HG03378 (cell line): ENCODE measurements at regions not wholly inside any gene's neighbourhood (a gene's known extent, or its start where the extent isn't known, plus 50 kb on each side); places are given as distances from the start of the nearest gene placed in this dataset.

Experiments used
- ATAC-seq: cut with Tn5 transposase; IDR thresholded peaks from one replicate; pipeline ENCODE4 v1.9.1; 2021; ENCODE audit warnings: mild to moderate bottlenecking, moderate library complexity; ENCODE audit not compliant: unreplicated experiment

GRCh38 chr15:94749811-94750617, 518.7 kb downstream of the MCTP2 start:
- no peak for ATAC-seq

GRCh38 chr15:94760348-94760747, 529.0 kb downstream of the MCTP2 start:
- ATAC-seq: no peak

- no peak for ATAC-seq
Measured at GRCh38 chr15:94761574-94761973, 530.2 kb downstream of the MCTP2 start.

- ATAC-seq: no peak
Measured at GRCh38 chr15:94769089-94769488, 537.7 kb downstream of the MCTP2 start.

GRCh38 chr15:94770199-94770598, 538.8 kb downstream of the MCTP2 start:
- no peak for ATAC-seq

GRCh38 chr15:94777037-94777436, 545.7 kb downstream of the MCTP2 start:
- no peak for ATAC-seq

- no peak for ATAC-seq
Measured at GRCh38 chr15:94778840-94779239, 547.5 kb downstream of the MCTP2 start.

GRCh38 chr15:94780166-94780565, 548.8 kb downstream of the MCTP2 start:
- no peak for ATAC-seq

- no peak for ATAC-seq
Measured at GRCh38 chr15:94785091-94785490, 553.7 kb downstream of the MCTP2 start.

- no peak for ATAC-seq
Measured at GRCh38 chr15:94791008-94791407, 559.6 kb downstream of the MCTP2 start.

GRCh38 chr15:94791510-94791909, 560.1 kb downstream of the MCTP2 start:
- no peak for ATAC-seq

GRCh38 chr15:94792196-94792595, 560.8 kb downstream of the MCTP2 start:
- no peak for ATAC-seq

GRCh38 chr15:94793207-94793606, 561.8 kb downstream of the MCTP2 start:
- no peak for ATAC-seq

GRCh38 chr15:94793641-94794040, 562.3 kb downstream of the MCTP2 start:
- no peak for ATAC-seq

- ATAC-seq: no peak
Measured at GRCh38 chr15:94804613-94805012, 573.3 kb downstream of the MCTP2 start.

GRCh38 chr15:94815110-94815731, 583.9 kb downstream of the MCTP2 start:
- ATAC-seq: no peak

GRCh38 chr15:94815914-94816313, 584.6 kb downstream of the MCTP2 start:
- ATAC-seq: no peak

- ATAC-seq: no peak
Measured at GRCh38 chr15:94829887-94830884, 598.8 kb downstream of the MCTP2 start.

- no peak for ATAC-seq
Measured at GRCh38 chr15:94834000-94834399, 602.6 kb downstream of the MCTP2 start.

GRCh38 chr15:94834494-94834893, 603.1 kb downstream of the MCTP2 start:
- ATAC-seq: no peak

- no peak for ATAC-seq
Measured at GRCh38 chr15:94838281-94838680, 606.9 kb downstream of the MCTP2 start.
